Esophagus squamous epithelium (tissue), 5 donors: ENCODE measurements at regions not wholly inside any gene's neighbourhood (a gene's known extent, or its start where the extent isn't known, plus 50 kb on each side); places are given as distances from the start of the nearest gene placed in this dataset.
A peak's percentile ranks its signal among the peaks of the same experiment; 100 is the strongest.
"Not testable (repeated sequence)": the region's sequence is repeated elsewhere in the genome, so short reads cannot be mapped to it uniquely, and the experiment has no call there.

Source experiments
- DNase-seq: peaks from one replicate; lab custom pipeline; 2025; lab: John Stamatoyannopoulos, UW
- H3K27ac ChIP-seq, 4 donors: fragments of 200-600 bp; sonication (generic); one replicate each; pipeline ENCODE4 v1.5.1; 2016 to 2019; ENCODE audit warnings: mild to moderate bottlenecking in 1 of 4
- H3K27me3 ChIP-seq, 4 donors: fragments of 200-600 bp; sonication (generic); 1 replicate in 3 of 4; 2 replicates in 1 of 4; pipeline versions ENCODE4 v1.5.1 to v1.6.0; 2017 to 2021; ENCODE audit warnings: antibody characterized with exemption in 1 of 4
- H3K36me3 ChIP-seq, 3 donors: fragments of 200-600 bp; sonication (generic); one replicate each; pipeline ENCODE4 v1.5.1; 2016 to 2019
- H3K4me1 ChIP-seq, 3 donors: fragments of 200-600 bp; sonication (generic); one replicate each; pipeline ENCODE4 v1.5.1; 2017 to 2019
- H3K4me3 ChIP-seq, 4 donors: fragments of 200-600 bp; sonication (generic); 1 replicate in 3 of 4; 2 replicates in 1 of 4; pipeline ENCODE4 v1.5.1; 2016 to 2019; ENCODE audit warnings: mild to moderate bottlenecking in 2 of 4, moderate library complexity in 1 of 4
- H3K9me3 ChIP-seq, 3 donors: fragments of 200-600 bp; sonication (generic); one replicate each; pipeline ENCODE4 v1.5.1; 2016 to 2019
- CTCF ChIP-seq, 6 experiments: fragments of 450-650 bp in 4 of 6; fragments of 200-600 bp in 2 of 6; sonication (generic) in 2 of 6; IDR thresholded peaks; one replicate each; pipeline ENCODE4 v1.5.1; 2016 to 2019; ENCODE audit warnings: antibody characterized with exemption in 6 of 6, mild to moderate bottlenecking in 4 of 6, moderate library complexity in 4 of 6
- POLR2A ChIP-seq, 4 donors: fragments of 450-650 bp; IDR thresholded peaks; one replicate each; pipeline ENCODE4 v1.6.1; 2017; ENCODE audit warnings: antibody characterized with exemption in 4 of 4, mild to moderate bottlenecking in 4 of 4, moderate library complexity in 3 of 4
- WGBS, 2 donors: methylation state at CpG; one replicate each; pipeline ENCODE4 v1.1.5; 2018; 5-methylcytosine and 5-hydroxymethylcytosine counted together
- intact Hi-C: fragments of 100-400 bp; cut with DNase I; formaldehyde crosslinking; loops from one replicate; pipeline ENCODE4 v1.15.0; 2022
- donor health status: DM: yes; HTN: yes; CAD: no.

- no peak for DNase-seq
- 39 to 41% methylated on average over 7 of the region's 7 CpGs for WGBS, 2 donors
- Histone ChIP-seq H3K27ac (no peak overlapping the region), H3K4me3 (no peak overlapping the region), H3K9me3 (no peaks in the 10 kb centered on the region), H3K36me3 (no peaks in the 10 kb centered on the region), H3K4me1 (no peaks in the 10 kb centered on the region), H3K27me3 (no peaks in the 10 kb centered on the region)
- intact Hi-C loops = loop anchor here (10.0 kb wide), 1 partner anchor 563 kb away; the partner anchor contains the start of gene HTR1A
- TF ChIP-seq POLR2A (IDR thresholded peaks at IDR 0.05) (no peak), CTCF (IDR thresholded peaks at IDR 0.05) (peak in 5 of 6 experiments; percentile 22 to 62 (median 48))
Observed at GRCh38 chr5:63401436-63402046, 560.7 kb downstream of the HTR1A start.

DNA sequence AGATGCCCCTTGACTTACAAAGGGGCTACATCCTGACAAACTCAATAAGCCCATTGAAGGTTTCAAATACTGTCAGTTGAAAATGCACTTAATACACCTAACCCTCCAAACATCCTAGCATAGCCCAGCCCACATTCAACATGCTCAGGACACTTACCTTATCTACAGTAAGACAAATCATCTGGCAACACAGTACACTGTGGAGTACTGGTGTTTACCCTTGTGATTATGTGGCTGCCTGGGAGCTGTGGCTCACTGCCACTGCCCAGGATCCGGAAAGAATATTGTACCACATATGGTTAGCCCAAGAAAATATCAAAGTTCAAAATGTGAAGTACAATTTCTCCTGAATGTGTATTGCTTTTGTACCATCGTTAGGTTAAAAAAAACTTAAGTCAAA lies 562.2 kb downstream of the HTR1A start:
- no peaks in the 10 kb centered on the region for H3K4me1 ChIP-seq
- H3K27me3 ChIP-seq = no peaks in the 10 kb centered on the region
- WGBS, 2 donors = 41 to 52% methylated on average over 2 of the region's 2 CpGs
- no peak overlapping the region for H3K4me3 ChIP-seq
- DNase-seq = no peak
- H3K36me3 ChIP-seq = no peaks in the 10 kb centered on the region
- no peaks in the 10 kb centered on the region for H3K9me3 ChIP-seq
- intact Hi-C loops = loop anchor here (10.0 kb wide), 1 partner anchor 565 kb away; the partner anchor contains the start of gene HTR1A
- TF ChIP-seq CTCF (IDR thresholded peaks at IDR 0.05) (no peak), POLR2A (IDR thresholded peaks at IDR 0.05) (no peak)
- no peak overlapping the region for H3K27ac ChIP-seq

DNA sequence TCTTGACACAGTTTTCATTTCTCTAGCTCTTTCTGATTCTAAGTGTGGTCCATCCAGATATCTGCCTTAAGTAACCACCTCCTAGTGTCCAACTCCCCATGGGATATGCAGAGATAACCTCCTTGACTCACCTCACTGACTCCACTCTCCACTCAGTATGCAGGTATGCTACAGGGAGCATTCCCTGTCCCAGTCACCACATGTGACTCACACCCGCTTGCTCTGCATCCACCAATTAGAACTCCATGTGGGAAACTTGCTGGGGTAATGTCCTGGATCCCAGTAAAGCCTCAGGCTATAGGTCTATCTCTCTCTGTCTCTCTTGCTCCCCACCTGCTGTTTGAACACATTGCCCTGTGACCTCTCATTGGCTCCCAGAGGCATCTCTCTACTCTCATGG lies 563.9 kb downstream of the HTR1A start:
- Histone ChIP-seq H3K9me3 (no peaks in the 10 kb centered on the region), H3K4me1 (no peaks in the 10 kb centered on the region), H3K4me3 (no peak overlapping the region), H3K36me3 (no peaks in the 10 kb centered on the region), H3K27ac (no peak overlapping the region), H3K27me3 (no peaks in the 10 kb centered on the region)
- no peak for DNase-seq
- 55 to 100% methylated on average over 1 of the region's 1 CpG for WGBS, 2 donors
- intact Hi-C loops = no loop called here
- no peak for TF ChIP-seq CTCF (IDR thresholded peaks at IDR 0.05)
- no peak for TF ChIP-seq POLR2A (IDR thresholded peaks at IDR 0.05)

DNA sequence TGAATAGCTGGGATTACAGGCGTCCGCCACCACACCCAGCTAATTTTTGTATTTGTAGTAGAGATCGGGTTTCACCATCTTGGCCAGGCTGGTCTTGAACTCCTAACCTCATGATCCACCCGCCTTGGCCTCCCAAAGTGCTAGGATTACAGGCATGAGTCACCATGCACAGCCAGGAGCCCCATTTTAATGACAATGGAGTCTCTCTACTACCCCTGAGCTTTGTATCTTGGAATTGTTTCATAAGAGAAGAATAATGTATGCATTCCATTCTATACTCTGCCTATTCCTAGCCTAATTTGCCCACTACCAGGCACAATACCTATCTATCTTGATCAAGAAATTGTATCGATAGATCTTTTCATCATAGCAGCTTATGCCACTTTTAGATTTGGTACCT lies 574.1 kb downstream of the HTR1A start:
- H3K9me3 ChIP-seq, H3K4me1 ChIP-seq, DNase-seq, H3K36me3 ChIP-seq, H3K4me3 ChIP-seq, intact Hi-C loops, H3K27ac ChIP-seq, H3K27me3 ChIP-seq: not testable (repeated sequence)
- WGBS, 2 donors = 77 to 78% methylated on average over 5 of the region's 5 CpGs

DNA sequence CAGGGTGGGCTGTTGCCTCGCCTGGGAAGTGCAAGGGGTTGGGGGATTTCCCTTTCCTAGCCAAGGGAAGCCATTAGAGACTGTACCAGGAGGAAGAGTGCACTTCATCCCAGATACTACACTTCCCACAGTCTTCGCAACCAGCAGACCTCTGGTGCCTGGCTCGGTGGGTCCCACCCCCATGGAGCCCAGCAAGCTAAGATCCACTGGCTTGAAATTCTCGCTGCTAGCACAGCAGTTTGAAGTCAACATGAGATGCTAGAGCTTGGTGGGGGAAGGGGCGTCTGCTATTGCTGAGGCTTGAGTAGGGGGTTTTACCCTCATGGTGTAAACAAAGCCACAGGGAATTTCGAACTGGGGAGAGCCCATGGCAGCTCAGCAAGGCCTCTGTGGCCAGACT lies 586.4 kb downstream of the HTR1A start:
- no peak overlapping the region for H3K27ac ChIP-seq
- no peaks in the 10 kb centered on the region for H3K9me3 ChIP-seq
- no peak for DNase-seq
- no peak overlapping the region for H3K4me3 ChIP-seq
- H3K36me3 ChIP-seq = no peaks in the 10 kb centered on the region
- no peaks in the 10 kb centered on the region for H3K4me1 ChIP-seq
- TF ChIP-seq POLR2A (IDR thresholded peaks at IDR 0.05) (no peak), CTCF (IDR thresholded peaks at IDR 0.05) (no peak)
- 0 to 30% methylated on average over 1 to 2 of the region's 6 CpGs for WGBS, 2 donors
- H3K27me3 ChIP-seq = no peaks in the 10 kb centered on the region
- intact Hi-C loops = no loop called here

DNA sequence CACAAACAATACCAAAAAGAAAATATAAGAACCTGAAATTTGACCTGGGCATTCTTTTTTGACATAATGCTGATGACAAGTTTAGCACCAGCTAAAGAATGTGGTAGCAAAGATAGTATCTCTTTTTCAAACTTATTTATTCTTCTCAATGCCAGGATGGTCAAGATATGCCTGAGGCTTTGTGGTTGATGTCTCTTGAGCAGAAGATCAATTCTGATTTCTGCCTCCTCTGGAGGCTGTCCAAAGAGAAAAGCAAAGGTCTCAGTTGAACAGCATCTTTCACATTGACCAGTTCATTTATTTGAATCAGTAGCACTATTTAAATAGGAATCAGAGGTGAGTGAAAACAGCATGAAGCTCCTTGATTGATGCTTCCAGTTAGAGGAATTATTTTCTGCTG lies 588.2 kb downstream of the HTR1A start:
- no peak overlapping the region for H3K27ac ChIP-seq
- intact Hi-C loops = no loop called here
- TF ChIP-seq POLR2A (IDR thresholded peaks at IDR 0.05) = no peak
- TF ChIP-seq CTCF (IDR thresholded peaks at IDR 0.05) = no peak
- H3K9me3 ChIP-seq = no peaks in the 10 kb centered on the region
- no peaks in the 10 kb centered on the region for H3K27me3 ChIP-seq
- H3K4me3 ChIP-seq = no peak overlapping the region
- no peak for DNase-seq
- no peaks in the 10 kb centered on the region for H3K36me3 ChIP-seq
- no peaks in the 10 kb centered on the region for H3K4me1 ChIP-seq
